KMS-11 (cell line): ENCODE measurements at regions not wholly inside any gene's neighbourhood (a gene's known extent, or its start where the extent isn't known, plus 50 kb on each side); places are given as distances from the start of the nearest gene placed in this dataset.

Experiments
- H2AFZ ChIP-seq: fragments of 200-600 bp; sonication (generic); 2 replicates; pipeline ENCODE4 v1.6.1; 2016; ENCODE audit warnings: antibody characterized with exemption, mixed run types, low read depth
- H3K27ac ChIP-seq: fragments of 200-600 bp; sonication (generic); 2 replicates; pipeline ENCODE4 v1.6.1; 2016; ENCODE audit warnings: mild to moderate bottlenecking, mixed run types
- H3K27me3 ChIP-seq: fragments of 200-600 bp; sonication (generic); 2 replicates; pipeline ENCODE4 v1.6.1; 2017; ENCODE audit warnings: mild to moderate bottlenecking, low read depth, mixed run types, moderate library complexity; ENCODE audit not compliant: insufficient read depth
- H3K36me3 ChIP-seq: fragments of 200-600 bp; sonication (generic); 2 replicates; pipeline ENCODE4 v1.6.1; 2017; ENCODE audit warnings: mild to moderate bottlenecking, mixed run types; ENCODE audit not compliant: insufficient read depth
- H3K4me1 ChIP-seq: fragments of 200-600 bp; sonication (generic); 2 replicates; pipeline ENCODE4 v1.6.1; 2016; ENCODE audit warnings: mild to moderate bottlenecking, low read depth, mixed run types; ENCODE audit not compliant: poor library complexity, severe bottlenecking
- H3K4me2 ChIP-seq: fragments of 200-600 bp; sonication (generic); 2 replicates; pipeline ENCODE4 v1.7.0; 2016; ENCODE audit warnings: mild to moderate bottlenecking, mixed run types
- H3K4me3 ChIP-seq: fragments of 200-600 bp; sonication (generic); IDR thresholded peaks from 2 replicates; pipeline ENCODE4 v1.6.1; 2017; ENCODE audit warnings: low read depth, low read length, mixed read lengths; ENCODE audit not compliant: insufficient read depth
- H3K79me2 ChIP-seq: fragments of 200-600 bp; sonication (generic); 2 replicates; pipeline ENCODE4 v1.6.1; 2016; ENCODE audit warnings: low read depth, mixed run types; ENCODE audit not compliant: insufficient read depth
- H3K9ac ChIP-seq: fragments of 200-600 bp; sonication (generic); 2 replicates; pipeline ENCODE4 v1.6.1; 2016; ENCODE audit warnings: mild to moderate bottlenecking, mixed run types
- H4K20me1 ChIP-seq: fragments of 200-600 bp; sonication (generic); 2 replicates; pipeline ENCODE4 v1.6.1; 2016; ENCODE audit warnings: mild to moderate bottlenecking, mixed run types; ENCODE audit not compliant: insufficient read depth
- CTCF ChIP-seq: fragments of 200-600 bp; sonication (generic); conservative IDR thresholded peaks from 2 replicates; pipeline ENCODE4 v1.6.1; 2017; ENCODE audit warnings: low read depth, mild to moderate bottlenecking, antibody characterized with exemption, low read length, moderate library complexity, mixed read lengths

- H4K20me1 ChIP-seq = no peaks in the 10 kb centered on the region
- no peaks in the 10 kb centered on the region for H3K4me1 ChIP-seq
- H2AFZ ChIP-seq = no peak overlapping the region
- no peak overlapping the region for H3K9ac ChIP-seq
- no peak for TF ChIP-seq CTCF
- H3K36me3 ChIP-seq = no peaks in the 10 kb centered on the region
- H3K4me3 ChIP-seq = no peak overlapping the region
- no peaks in the 10 kb centered on the region for H3K27me3 ChIP-seq
- H3K27ac ChIP-seq = no peak overlapping the region
- H3K4me2 ChIP-seq = no peak overlapping the region
- H3K79me2 ChIP-seq = no peaks in the 10 kb centered on the region
These were observed 126.9 kb upstream of the TMPRSS2 start for GRCh38 chr21:41634858-41635257.

GRCh38 chr21:41634211-41634694, 126.3 kb upstream of the TMPRSS2 start:
- H3K79me2 ChIP-seq = no peaks in the 10 kb centered on the region
- H3K4me1 ChIP-seq = no peaks in the 10 kb centered on the region

GRCh38 chr21:41633627-41634026, 125.7 kb upstream of the TMPRSS2 start:
- H3K4me2 ChIP-seq = no peak overlapping the region
- no peaks in the 10 kb centered on the region for H3K36me3 ChIP-seq
- H3K9ac ChIP-seq = no peak overlapping the region
- TF ChIP-seq CTCF = no peak
- no peak overlapping the region for H2AFZ ChIP-seq
- no peak overlapping the region for H3K27ac ChIP-seq
- H3K4me1 ChIP-seq = no peaks in the 10 kb centered on the region
- no peaks in the 10 kb centered on the region for H4K20me1 ChIP-seq
- H3K79me2 ChIP-seq = no peaks in the 10 kb centered on the region
- no peak overlapping the region for H3K4me3 ChIP-seq
- H3K27me3 ChIP-seq = no peaks in the 10 kb centered on the region

More at GRCh38 chr21:41634211-41634694, 126.3 kb upstream of the TMPRSS2 start:
- H3K4me3 ChIP-seq = no peak overlapping the region
- no peaks in the 10 kb centered on the region for H3K27me3 ChIP-seq
- no peak overlapping the region for H2AFZ ChIP-seq
- H3K27ac ChIP-seq = no peak overlapping the region
- no peak for TF ChIP-seq CTCF
- H3K4me2 ChIP-seq = no peak overlapping the region
- no peaks in the 10 kb centered on the region for H3K36me3 ChIP-seq
- no peak overlapping the region for H3K9ac ChIP-seq
- H4K20me1 ChIP-seq = no peaks in the 10 kb centered on the region

DNA sequence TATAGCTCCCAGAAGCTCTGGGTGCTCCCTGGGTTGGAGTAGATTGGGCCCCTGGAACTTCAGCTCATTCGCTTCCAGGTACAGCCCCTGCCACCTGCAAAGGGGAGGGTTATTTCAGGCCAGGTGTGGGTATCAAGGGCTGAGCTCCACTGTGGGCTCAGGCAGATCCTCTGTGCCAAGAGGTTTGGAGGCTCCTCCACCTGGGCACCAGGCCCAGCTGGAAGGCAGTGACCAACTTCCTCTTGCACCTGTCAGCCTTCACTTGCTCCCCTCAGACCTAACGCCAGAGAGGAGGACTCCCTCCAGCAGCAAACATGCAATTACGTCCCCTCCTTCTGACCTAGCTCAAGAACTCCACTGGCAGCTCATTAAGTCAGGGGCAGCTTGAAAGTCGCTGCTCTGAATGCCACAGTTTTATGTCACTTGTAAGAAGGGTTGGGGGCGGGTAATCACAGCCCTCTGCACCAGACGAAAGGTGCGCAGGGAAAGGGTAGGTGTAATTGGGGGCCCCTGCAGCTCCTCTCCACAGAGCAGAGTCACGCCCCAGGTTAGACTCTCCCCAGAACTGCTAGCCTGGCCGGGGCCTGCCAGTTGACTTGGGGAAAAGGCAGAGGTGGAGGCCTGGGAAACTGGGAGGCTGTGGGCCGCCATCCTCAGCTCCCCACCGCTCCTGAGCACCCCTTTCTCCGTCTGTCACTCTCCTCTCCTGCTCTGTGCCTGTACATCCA, 125.0 kb upstream of the TMPRSS2 start:
- Histone ChIP-seq H3K9ac (no peak overlapping the region), H3K79me2 (no peaks in the 10 kb centered on the region), H4K20me1 (no peaks in the 10 kb centered on the region), H2AFZ (no peak overlapping the region), H3K36me3 (no peaks in the 10 kb centered on the region), H3K4me2 (no peak overlapping the region), H3K4me1 (no peaks in the 10 kb centered on the region), H3K4me3 (no peak overlapping the region), H3K27ac (no peak overlapping the region), H3K27me3 (no peaks in the 10 kb centered on the region)
- TF ChIP-seq CTCF = no peak
